Thoracic aorta (tissue), 2 donors: ENCODE measurements at regions not wholly inside any gene's neighbourhood (a gene's known extent, or its start where the extent isn't known, plus 50 kb on each side); places are given as distances from the start of the nearest gene placed in this dataset.

ENCODE experiments used
- ATAC-seq: fragments of 150-250 bp; one replicate; pipeline ENCODE4 v1.8.0; 2017; ENCODE audit warnings: low read depth; ENCODE audit not compliant: insufficient number of reproducible peaks, low FRiP score
- DNase-seq: peaks from one replicate; pipeline ENCODE4 v3.0.0-alpha.2; 2020; ENCODE audit warnings: low spot score
- H3K27ac ChIP-seq, 2 donors: fragments of 200-600 bp; sonication (generic); 1 replicate in 1 of 2; 2 replicates in 1 of 2; pipeline ENCODE4 v1.5.1; 2016; ENCODE audit warnings: mild to moderate bottlenecking in 2 of 2, moderate library complexity in 2 of 2
- H3K27me3 ChIP-seq: fragments of 200-600 bp; sonication (generic); replicated peaks from 2 replicates; pipeline ENCODE4 v1.6.0; 2016; ENCODE audit warnings: mild to moderate bottlenecking; ENCODE audit not compliant: insufficient read depth
- H3K36me3 ChIP-seq: fragments of 200-600 bp; sonication (generic); one replicate; pipeline ENCODE4 v1.5.1; 2016
- H3K4me1 ChIP-seq, 2 donors: fragments of 200-600 bp; sonication (generic); 1 replicate in 1 of 2; 2 replicates in 1 of 2; pipeline versions ENCODE4 v1.5.1 to v1.6.0; 2016; ENCODE audit warnings: low read depth in 2 of 2, mild to moderate bottlenecking in 1 of 2; ENCODE audit not compliant: control insufficient read depth in 1 of 2
- H3K4me3 ChIP-seq: fragments of 200-600 bp; sonication (generic); 2 replicates; pipeline ENCODE4 v1.5.1; 2016; ENCODE audit warnings: mild to moderate bottlenecking
- H3K9me3 ChIP-seq: fragments of 200-600 bp; sonication (generic); 2 replicates; pipeline ENCODE4 v1.5.1; 2016
- CTCF ChIP-seq: fragments of 200-600 bp; sonication (generic); IDR thresholded peaks from one replicate; pipeline ENCODE4 v1.5.1; 2019; ENCODE audit warnings: antibody characterized with exemption

GRCh38 chr10:37572206-37572605, 285.2 kb downstream of the ZNF248 start:
- Histone ChIP-seq H3K4me1 (no peaks in the 10 kb centered on the region), H3K36me3 (no peaks in the 10 kb centered on the region), H3K27ac (no peak overlapping the region), H3K27me3 (no peaks in the 10 kb centered on the region), H3K4me3 (no peak overlapping the region), H3K9me3 (no peaks in the 10 kb centered on the region)
- DNase-seq (no peak), ATAC-seq (no peak)
- no peak for TF ChIP-seq CTCF

- ATAC-seq (no peak), DNase-seq (no peak)
- H3K36me3 ChIP-seq = no peaks in the 10 kb centered on the region
- H3K27me3 ChIP-seq = no peaks in the 10 kb centered on the region
- H3K27ac ChIP-seq = no peak overlapping the region
- TF ChIP-seq CTCF = no peak
- H3K9me3 ChIP-seq = no peaks in the 10 kb centered on the region
- H3K4me3 ChIP-seq = no peak overlapping the region
- H3K4me1 ChIP-seq = no peaks in the 10 kb centered on the region
Measured at GRCh38 chr10:37566332-37566731, 291.1 kb downstream of the ZNF248 start.

- no peak for ATAC-seq
- Histone ChIP-seq H3K9me3 (no peaks in the 10 kb centered on the region), H3K27ac (no peak overlapping the region), H3K36me3 (no peaks in the 10 kb centered on the region), H3K27me3 (no peaks in the 10 kb centered on the region), H3K4me1 (no peaks in the 10 kb centered on the region), H3K4me3 (no peak overlapping the region)
- TF ChIP-seq CTCF = no peak
- no peak for DNase-seq
Measured at GRCh38 chr10:37563715-37564108, 293.7 kb downstream of the ZNF248 start.

- Histone ChIP-seq H3K4me1 (no peaks in the 10 kb centered on the region), H3K27ac (no peak overlapping the region), H3K9me3 (no peaks in the 10 kb centered on the region), H3K4me3 (no peak overlapping the region), H3K27me3 (no peaks in the 10 kb centered on the region), H3K36me3 (no peaks in the 10 kb centered on the region)
- TF ChIP-seq CTCF = no peak
- DNase-seq = no peak
- ATAC-seq = no peak
Measured at GRCh38 chr10:37563107-37563714, 294.2 kb downstream of the ZNF248 start.

GRCh38 chr10:37552881-37553280, 304.5 kb downstream of the ZNF248 start:
- ATAC-seq = no peak
- no peak for DNase-seq
- no peaks in the 10 kb centered on the region for H3K4me1 ChIP-seq
- no peak overlapping the region for H3K4me3 ChIP-seq
- H3K9me3 ChIP-seq = no peaks in the 10 kb centered on the region
- H3K36me3 ChIP-seq = no peaks in the 10 kb centered on the region
- no peaks in the 10 kb centered on the region for H3K27me3 ChIP-seq
- no peak overlapping the region for H3K27ac ChIP-seq
- no peak for TF ChIP-seq CTCF
